Suprapubic skin (tissue), 4 donors: ENCODE measurements at regions not wholly inside any gene's neighbourhood (a gene's known extent, or its start where the extent isn't known, plus 50 kb on each side); places are given as distances from the start of the nearest gene placed in this dataset.

Experiments used
- EP300 ChIP-seq: sonication (generic); formaldehyde crosslinking; IDR thresholded peaks from one replicate; pipeline ENCODE4 v1.6.1; 2017; ENCODE audit warnings: antibody characterized with exemption
- POLR2A ChIP-seq, 2 donors: fragments of 450-650 bp; IDR thresholded peaks; one replicate each; pipeline ENCODE4 v1.6.1; 2017; ENCODE audit warnings: antibody characterized with exemption in 2 of 2, mild to moderate bottlenecking in 2 of 2, moderate library complexity in 2 of 2
- POLR2AphosphoS5 ChIP-seq, 3 donors: sonication (generic); formaldehyde crosslinking; IDR thresholded peaks; one replicate each; pipeline ENCODE4 v1.6.1; 2017; ENCODE audit warnings: antibody characterized with exemption in 3 of 3
- TF ChIP-seq, protein P1 (sequence below), 2 donors: fragments of 200-600 bp in 1 of 2; fragments of 450-650 bp in 1 of 2; sonication (generic) in 1 of 2; IDR thresholded peaks; one replicate each; pipeline ENCODE4 v1.5.1; 2016 to 2019; ENCODE audit warnings: antibody characterized with exemption in 2 of 2, mild to moderate bottlenecking in 1 of 2, moderate library complexity in 1 of 2

GRCh38 chr2:41066168-41066567 is 614.3 kb upstream of the SLC8A1 start:
- TF ChIP-seq POLR2A (IDR thresholded peaks at IDR 0.05) (no peak), POLR2AphosphoS5 (IDR thresholded peaks at IDR 0.05) (no peak), EP300 (no peak)
- TF ChIP-seq, protein P1, sequence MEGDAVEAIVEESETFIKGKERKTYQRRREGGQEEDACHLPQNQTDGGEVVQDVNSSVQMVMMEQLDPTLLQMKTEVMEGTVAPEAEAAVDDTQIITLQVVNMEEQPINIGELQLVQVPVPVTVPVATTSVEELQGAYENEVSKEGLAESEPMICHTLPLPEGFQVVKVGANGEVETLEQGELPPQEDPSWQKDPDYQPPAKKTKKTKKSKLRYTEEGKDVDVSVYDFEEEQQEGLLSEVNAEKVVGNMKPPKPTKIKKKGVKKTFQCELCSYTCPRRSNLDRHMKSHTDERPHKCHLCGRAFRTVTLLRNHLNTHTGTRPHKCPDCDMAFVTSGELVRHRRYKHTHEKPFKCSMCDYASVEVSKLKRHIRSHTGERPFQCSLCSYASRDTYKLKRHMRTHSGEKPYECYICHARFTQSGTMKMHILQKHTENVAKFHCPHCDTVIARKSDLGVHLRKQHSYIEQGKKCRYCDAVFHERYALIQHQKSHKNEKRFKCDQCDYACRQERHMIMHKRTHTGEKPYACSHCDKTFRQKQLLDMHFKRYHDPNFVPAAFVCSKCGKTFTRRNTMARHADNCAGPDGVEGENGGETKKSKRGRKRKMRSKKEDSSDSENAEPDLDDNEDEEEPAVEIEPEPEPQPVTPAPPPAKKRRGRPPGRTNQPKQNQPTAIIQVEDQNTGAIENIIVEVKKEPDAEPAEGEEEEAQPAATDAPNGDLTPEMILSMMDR (IDR thresholded peaks at IDR 0.05): no peak
